Endothelial cell of umbilical vein (primary cell): ENCODE measurements at regions not wholly inside any gene's neighbourhood (a gene's known extent, or its start where the extent isn't known, plus 50 kb on each side); places are given as distances from the start of the nearest gene placed in this dataset.

ENCODE experiments used
- BruUV-seq: library from RNA; stranded (reverse); fragments of 400-500 nt; replicated peaks from 2 replicates; lab custom pipeline; 2021; lab: Mats Ljungman, UMichigan
- CTCF ChIA-PET: fragments of 300-600, 350-600 bp; sonication (Branson Sonifier 250); formaldehyde crosslinking; loops from one replicate; lab custom pipeline; 2021; ENCODE audit warnings: antibody characterized with exemption, inconsistent platforms; lab: Charles Lee
- POLR2A ChIA-PET: fragments of 300-600, 350-600 bp; sonication (Branson Sonifier 250); formaldehyde crosslinking; loops from one replicate; lab custom pipeline; 2021; ENCODE audit warnings: antibody characterized with exemption, inconsistent platforms; lab: Charles Lee
- DNase-seq: peaks from one replicate; pipeline ENCODE4 v3.0.0-alpha.2; 2011; ENCODE audit warnings: low read depth, low spot score
- FAIRE-seq: peaks from 2 replicates; lab custom pipeline; 2011; peaks lifted over from hg19 to GRCh38; lab: Jason Lieb, UNC
- H2AFZ ChIP-seq: 2 replicates; pipeline ENCODE4 v1.6.0; 2012; ENCODE audit warnings: low read depth, low read length, control low read depth, inconsistent platforms
- H3K27ac ChIP-seq: 2 replicates; pipeline ENCODE4 v1.5.1; 2011; ENCODE audit warnings: low read depth, mild to moderate bottlenecking, control low read depth, low read length, moderate library complexity; ENCODE audit not compliant: insufficient read depth
- H3K27me3 ChIP-seq, 2 experiments: 2 replicates each; pipeline versions ENCODE4 v1.6.0 to v1.6.1; 2011; ENCODE audit warnings: low read length in 2 of 2, mixed read lengths in 1 of 2; ENCODE audit not compliant: control insufficient read depth in 2 of 2, insufficient read depth in 2 of 2
- H3K36me3 ChIP-seq, 2 experiments: 2 replicates in 1 of 2; 3 replicates in 1 of 2; pipeline ENCODE4 v1.5.1; 2011; ENCODE audit warnings: low read length in 2 of 2, mild to moderate bottlenecking in 1 of 2, moderate library complexity in 1 of 2; ENCODE audit not compliant: control insufficient read depth in 2 of 2, insufficient read depth in 2 of 2; ENCODE audit errors: extremely low read depth in 1 of 2
- H3K4me1 ChIP-seq: 3 replicates; pipeline ENCODE4 v1.5.1; 2011; ENCODE audit warnings: mild to moderate bottlenecking, low read length; ENCODE audit not compliant: control insufficient read depth, insufficient read depth; ENCODE audit errors: extremely low read depth
- H3K4me2 ChIP-seq: 2 replicates; pipeline ENCODE4 v1.6.1; 2011; ENCODE audit warnings: low read length, control low read depth, mixed read lengths; ENCODE audit not compliant: insufficient read depth
- H3K4me3 ChIP-seq, 3 experiments: fragments of 200-600 bp in 1 of 3; sonication (generic), shearing (Covaris generic) in 1 of 3; replicated peaks in 1 of 3; 2 replicates each; pipeline ENCODE4 v1.5.1; 2011 to 2016; ENCODE audit warnings: control low read depth in 3 of 3, low read length in 3 of 3, mild to moderate bottlenecking in 2 of 3, inconsistent platforms in 1 of 3, low read depth in 1 of 3, moderate library complexity in 1 of 3; ENCODE audit not compliant: insufficient read depth in 1 of 3
- H3K79me2 ChIP-seq: 2 replicates; pipeline ENCODE4 v1.6.0; 2012; ENCODE audit warnings: low read length, inconsistent platforms; ENCODE audit not compliant: control insufficient read depth, insufficient read depth
- H3K9ac ChIP-seq: replicated peaks from 2 replicates; pipeline ENCODE3; 2011; ENCODE audit warnings: low read length, control low read depth; ENCODE audit not compliant: insufficient read depth; ENCODE audit errors: extremely low read depth
- H3K9me1 ChIP-seq: replicated peaks from 3 replicates; pipeline ENCODE4 v1.6.0; 2011; ENCODE audit warnings: mild to moderate bottlenecking, low read length; ENCODE audit not compliant: control insufficient read depth, insufficient read depth; ENCODE audit errors: extremely low read depth
- H3K9me3 ChIP-seq: replicated peaks from 2 replicates; pipeline ENCODE4 v1.5.1; 2012; ENCODE audit warnings: low read length, inconsistent platforms; ENCODE audit not compliant: control insufficient read depth, insufficient read depth
- H4K20me1 ChIP-seq: replicated peaks from 2 replicates; pipeline ENCODE3; 2011; ENCODE audit warnings: mild to moderate bottlenecking, low read length; ENCODE audit not compliant: control insufficient read depth, insufficient read depth; ENCODE audit errors: extremely low read depth
- EZH2 ChIP-seq: IDR thresholded peaks from 2 replicates; pipeline ENCODE4 v1.6.1; 2012; ENCODE audit warnings: borderline replicate concordance, low read depth, mild to moderate bottlenecking, moderate library complexity, low read length, inconsistent platforms; ENCODE audit not compliant: severe bottlenecking
- FOS ChIP-seq: IDR thresholded peaks from 2 replicates; pipeline ENCODE4 v1.6.1; 2011; ENCODE audit warnings: mild to moderate bottlenecking, low read length, moderate library complexity, borderline replicate concordance; ENCODE audit not compliant: insufficient read depth
- GATA2 ChIP-seq: IDR thresholded peaks from 2 replicates; pipeline ENCODE4 v1.7.0; 2011; ENCODE audit warnings: low read depth, mild to moderate bottlenecking, moderate library complexity, mixed read lengths, low read length; ENCODE audit not compliant: insufficient read length, insufficient read depth
- JUN ChIP-seq: IDR thresholded peaks from 2 replicates; pipeline ENCODE4 v1.6.1; 2011; ENCODE audit warnings: borderline replicate concordance, low read depth; ENCODE audit not compliant: insufficient read length, insufficient read depth
- MYC ChIP-seq: IDR thresholded peaks from one replicate; pipeline ENCODE4 v1.6.1; 2011; ENCODE audit warnings: mild to moderate bottlenecking, low read depth, low read length
- POLR2A ChIP-seq: IDR thresholded peaks from 2 replicates; pipeline ENCODE4 v1.6.1; 2012; ENCODE audit warnings: low read depth, mild to moderate bottlenecking, control low read depth, low read length
- POLR2AphosphoS5 ChIP-seq: IDR thresholded peaks from 2 replicates; pipeline ENCODE4 v1.6.1; 2012; ENCODE audit warnings: low read depth, mild to moderate bottlenecking, control low read depth, low read length, moderate library complexity; ENCODE audit not compliant: insufficient read depth
- dilution Hi-C: fragments of 300-500 bp; cut with MboI; formaldehyde crosslinking; loops from one replicate; pipeline ENCODE4 v1.15.0; 2019; ENCODE audit warnings: low sequenced_read_pairs; ENCODE audit not compliant: extremely low pct_ligation_motif_present
- intact Hi-C: fragments of 100-400 bp; cut with micrococcal nuclease; formaldehyde crosslinking; loops from one replicate; pipeline ENCODE4 v1.10.0; 2022
- TF ChIP-seq, protein P1 (sequence below): IDR thresholded peaks from 2 replicates; pipeline ENCODE4 v1.6.1; 2011; ENCODE audit not compliant: insufficient read depth, insufficient read length
- TF ChIP-seq, protein P2 (sequence below), 2 donors: IDR thresholded peaks; 1 replicate in 1 of 2; 2 replicates in 1 of 2; pipeline ENCODE4 v1.5.1; 2011; ENCODE audit warnings: low read length in 2 of 2, mild to moderate bottlenecking in 2 of 2, moderate library complexity in 2 of 2, control low read depth in 1 of 2, inconsistent platforms in 1 of 2, low read depth in 1 of 2; ENCODE audit not compliant: insufficient read depth in 1 of 2; ENCODE audit errors: extremely low read depth in 1 of 2

DNA sequence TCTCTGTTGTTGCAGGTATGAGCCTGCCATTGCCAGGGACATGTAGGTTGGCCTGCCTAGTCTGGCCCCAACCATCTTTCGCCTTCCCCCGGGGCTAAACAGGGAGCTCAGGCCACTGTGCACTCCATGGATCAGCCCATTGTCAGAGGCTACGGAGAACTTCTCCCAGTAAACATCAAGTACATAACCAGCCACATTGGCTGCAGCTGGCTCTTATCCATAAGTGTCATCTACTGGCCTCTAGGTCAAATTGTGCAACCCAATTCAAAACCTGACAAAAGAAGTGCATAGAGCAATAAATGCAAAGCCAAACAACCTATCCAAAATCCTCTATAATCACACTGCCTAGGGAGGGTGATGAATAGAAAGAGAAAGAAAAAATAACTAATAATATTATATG is 418.1 kb upstream of the DCC start:
- Histone ChIP-seq H3K36me3 (no peaks in the 10 kb centered on the region), H3K4me1 (no peaks in the 10 kb centered on the region), H3K9me1 (no peaks in the 10 kb centered on the region), H3K27ac (no peak overlapping the region), H3K9ac (no peak overlapping the region), H4K20me1 (no peaks in the 10 kb centered on the region), H3K27me3 (no peaks in the 10 kb centered on the region), H3K4me3 (no peak overlapping the region), H2AFZ (no peak overlapping the region), H3K4me2 (no peak overlapping the region), H3K79me2 (no peaks in the 10 kb centered on the region), H3K9me3 (peaks cover 4% of the 10 kb centered on the region)
- POLR2A ChIA-PET = no interaction called here
- intact Hi-C loops = no loop called here
- CTCF ChIA-PET = no interaction called here
- dilution Hi-C loops = no loop called here
- BruUV-seq = no TSS peak
- TF ChIP-seq FOS (no peak), POLR2A (no peak), MYC (no peak), POLR2AphosphoS5 (no peak), EZH2 (no peak), JUN (no peak), GATA2 (no peak)
- TF ChIP-seq, protein P1, sequence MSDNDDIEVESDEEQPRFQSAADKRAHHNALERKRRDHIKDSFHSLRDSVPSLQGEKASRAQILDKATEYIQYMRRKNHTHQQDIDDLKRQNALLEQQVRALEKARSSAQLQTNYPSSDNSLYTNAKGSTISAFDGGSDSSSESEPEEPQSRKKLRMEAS = no peak
- TF ChIP-seq, protein P2, sequence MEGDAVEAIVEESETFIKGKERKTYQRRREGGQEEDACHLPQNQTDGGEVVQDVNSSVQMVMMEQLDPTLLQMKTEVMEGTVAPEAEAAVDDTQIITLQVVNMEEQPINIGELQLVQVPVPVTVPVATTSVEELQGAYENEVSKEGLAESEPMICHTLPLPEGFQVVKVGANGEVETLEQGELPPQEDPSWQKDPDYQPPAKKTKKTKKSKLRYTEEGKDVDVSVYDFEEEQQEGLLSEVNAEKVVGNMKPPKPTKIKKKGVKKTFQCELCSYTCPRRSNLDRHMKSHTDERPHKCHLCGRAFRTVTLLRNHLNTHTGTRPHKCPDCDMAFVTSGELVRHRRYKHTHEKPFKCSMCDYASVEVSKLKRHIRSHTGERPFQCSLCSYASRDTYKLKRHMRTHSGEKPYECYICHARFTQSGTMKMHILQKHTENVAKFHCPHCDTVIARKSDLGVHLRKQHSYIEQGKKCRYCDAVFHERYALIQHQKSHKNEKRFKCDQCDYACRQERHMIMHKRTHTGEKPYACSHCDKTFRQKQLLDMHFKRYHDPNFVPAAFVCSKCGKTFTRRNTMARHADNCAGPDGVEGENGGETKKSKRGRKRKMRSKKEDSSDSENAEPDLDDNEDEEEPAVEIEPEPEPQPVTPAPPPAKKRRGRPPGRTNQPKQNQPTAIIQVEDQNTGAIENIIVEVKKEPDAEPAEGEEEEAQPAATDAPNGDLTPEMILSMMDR (IDR thresholded peaks at IDR 0.05; ENCODE audit: extremely low read depth in 1 of 2, insufficient read depth in 1 of 2, low read depth in 1 of 2, low read length in 2 of 2) = no peak
- no peak for FAIRE-seq
- DNase-seq = no peak
